Esophagus muscularis mucosa (tissue), 4 donors: ENCODE measurements at regions not wholly inside any gene's neighbourhood (a gene's known extent, or its start where the extent isn't known, plus 50 kb on each side); places are given as distances from the start of the nearest gene placed in this dataset.

ENCODE experiments used
- DNase-seq: peaks from one replicate; pipeline ENCODE4 v3.0.0-alpha.2; 2017; ENCODE audit errors: extremely low spot score
- H3K27ac ChIP-seq, 4 donors: fragments of 200-600 bp; sonication (generic); replicated peaks in 1 of 4; 1 replicate in 3 of 4; 2 replicates in 1 of 4; pipeline ENCODE4 v1.5.1; 2016 to 2019; ENCODE audit warnings: mild to moderate bottlenecking in 1 of 4
- H3K27me3 ChIP-seq, 4 donors: fragments of 200-600 bp; sonication (generic); one replicate each; pipeline versions ENCODE4 v1.5.1 to v1.6.0; 2016 to 2019
- H3K36me3 ChIP-seq, 4 donors: fragments of 200-600 bp; sonication (generic); one replicate each; pipeline ENCODE4 v1.5.1; 2016 to 2019
- H3K4me1 ChIP-seq, 4 donors: fragments of 200-600 bp; sonication (generic); one replicate each; pipeline ENCODE4 v1.5.1; 2016 to 2019
- H3K4me3 ChIP-seq, 4 donors: fragments of 200-600 bp; sonication (generic); 1 replicate in 2 of 4; 2 replicates in 2 of 4; pipeline ENCODE4 v1.5.1; 2016 to 2019; ENCODE audit warnings: mild to moderate bottlenecking in 4 of 4, moderate library complexity in 1 of 4
- H3K9me3 ChIP-seq, 4 donors: fragments of 200-600 bp; sonication (generic); 1 replicate in 3 of 4; 2 replicates in 1 of 4; pipeline ENCODE4 v1.5.1; 2016 to 2019
- CTCF ChIP-seq, 3 experiments: fragments of 200-600 bp in 2 of 3; fragments of 450-650 bp in 1 of 3; sonication (generic) in 2 of 3; IDR thresholded peaks; one replicate each; pipeline ENCODE4 v1.5.1; 2017 to 2019; ENCODE audit warnings: antibody characterized with exemption in 3 of 3, mild to moderate bottlenecking in 2 of 3, moderate library complexity in 1 of 3
- EP300 ChIP-seq: sonication (generic); formaldehyde crosslinking; IDR thresholded peaks from one replicate; pipeline ENCODE4 v1.6.1; 2017; ENCODE audit warnings: antibody characterized with exemption
- POLR2A ChIP-seq: fragments of 450-650 bp; IDR thresholded peaks from one replicate; pipeline ENCODE4 v1.6.1; 2017; ENCODE audit warnings: antibody characterized with exemption, moderate library complexity, mild to moderate bottlenecking, low read depth
- POLR2AphosphoS5 ChIP-seq, 2 donors: sonication (generic); formaldehyde crosslinking; IDR thresholded peaks; one replicate each; pipeline ENCODE4 v1.6.1; 2017; ENCODE audit warnings: antibody characterized with exemption in 2 of 2
- WGBS: methylation state at CpG from one replicate; pipeline ENCODE4 v1.1.5; 2018; 5-methylcytosine and 5-hydroxymethylcytosine counted together
- intact Hi-C: fragments of 100-400 bp; cut with DNase I; formaldehyde crosslinking; loops from one replicate; pipeline ENCODE4 v1.15.1; 2023

- Histone ChIP-seq H3K27me3 (peaks cover 0 to 47% (median 6%) of the 10 kb centered on the region in 4 donors), H3K36me3 (no peaks in the 10 kb centered on the region), H3K4me1 (no peaks in the 10 kb centered on the region), H3K27ac (no peak overlapping the region), H3K4me3 (no peak overlapping the region), H3K9me3 (peaks cover 0 to 36% (median 23%) of the 10 kb centered on the region in 4 donors)
- WGBS: 95% methylated on average over 7 of the region's 9 CpGs
- no peak for DNase-seq
- TF ChIP-seq CTCF (IDR thresholded peaks at IDR 0.05): no peak
- no peak for TF ChIP-seq EP300
- no peak for TF ChIP-seq POLR2AphosphoS5 (IDR thresholded peaks at IDR 0.05)
- TF ChIP-seq POLR2A: no peak
- intact Hi-C loops: no loop called here
Observed at GRCh38 chr4:1487106-1487505, 80.9 kb upstream of the NKX1-1 start.

- Histone ChIP-seq H3K9me3 (peaks cover 0 to 54% (median 41%) of the 10 kb centered on the region in 4 donors), H3K36me3 (no peaks in the 10 kb centered on the region), H3K27ac (no peak overlapping the region), H3K4me1 (no peaks in the 10 kb centered on the region), H3K27me3 (peaks cover 0 to 39% (median 0%) of the 10 kb centered on the region in 4 donors), H3K4me3 (no peak overlapping the region)
- DNase-seq: no peak
- TF ChIP-seq POLR2AphosphoS5 (IDR thresholded peaks at IDR 0.05) (no peak), CTCF (IDR thresholded peaks at IDR 0.05) (no peak), POLR2A (no peak)
- intact Hi-C loops: no loop called here
Observed at GRCh38 chr4:1485280-1485679, 79.0 kb upstream of the NKX1-1 start.

GRCh38 chr4:1480720-1481119 is 74.5 kb upstream of the NKX1-1 start:
- no peak for DNase-seq
- no peaks in the 10 kb centered on the region for H3K36me3 ChIP-seq
- peaks cover 0 to 58% (median 45%) of the 10 kb centered on the region in 4 donors for H3K9me3 ChIP-seq
- no peaks in the 10 kb centered on the region for H3K4me1 ChIP-seq
- H3K27me3 ChIP-seq: peaks cover 0 to 15% (median 0%) of the 10 kb centered on the region in 4 donors
- TF ChIP-seq EP300 (no peak), POLR2AphosphoS5 (IDR thresholded peaks at IDR 0.05) (no peak), POLR2A (no peak), CTCF (IDR thresholded peaks at IDR 0.05) (no peak)
- 85% methylated on average over 1 of the region's 1 CpG for WGBS
- H3K4me3 ChIP-seq: no peak overlapping the region
- no peak overlapping the region for H3K27ac ChIP-seq
- intact Hi-C loops: no loop called here

- DNase-seq: no peak
- no peak overlapping the region for H3K4me3 ChIP-seq
- TF ChIP-seq CTCF (IDR thresholded peaks at IDR 0.05): no peak
- TF ChIP-seq EP300: no peak
- TF ChIP-seq POLR2AphosphoS5 (IDR thresholded peaks at IDR 0.05): no peak
- no peak for TF ChIP-seq POLR2A
Observed at GRCh38 chr4:1479454-1479853, 73.2 kb upstream of the NKX1-1 start.

GRCh38 chr4:1478766-1479355 is 72.6 kb upstream of the NKX1-1 start:
- 46% methylated on average over 7 of the region's 10 CpGs for WGBS
- Histone ChIP-seq H3K9me3 (peaks cover 0 to 40% (median 30%) of the 10 kb centered on the region in 4 donors), H3K36me3 (no peaks in the 10 kb centered on the region), H3K27ac (no peak overlapping the region), H3K4me1 (no peaks in the 10 kb centered on the region), H3K4me3 (no peak overlapping the region), H3K27me3 (peaks cover 0 to 27% (median 0%) of the 10 kb centered on the region in 4 donors)
- no peak for DNase-seq
- TF ChIP-seq CTCF (IDR thresholded peaks at IDR 0.05): no peak
- TF ChIP-seq EP300: no peak
- TF ChIP-seq POLR2A: no peak
- TF ChIP-seq POLR2AphosphoS5 (IDR thresholded peaks at IDR 0.05): no peak
- intact Hi-C loops: no loop called here

More at GRCh38 chr4:1479454-1479853, 73.2 kb upstream of the NKX1-1 start:
- WGBS: 96% methylated on average over 5 of the region's 10 CpGs
- Histone ChIP-seq H3K27ac (no peak overlapping the region), H3K27me3 (peaks cover 0 to 21% (median 0%) of the 10 kb centered on the region in 4 donors), H3K4me1 (no peaks in the 10 kb centered on the region), H3K9me3 (peaks cover 0 to 45% (median 34%) of the 10 kb centered on the region in 4 donors), H3K36me3 (no peaks in the 10 kb centered on the region)
- intact Hi-C loops: no loop called here
